Stomach (tissue), 8 donors: ENCODE measurements at regions not wholly inside any gene's neighbourhood (a gene's known extent, or its start where the extent isn't known, plus 50 kb on each side); places are given as distances from the start of the nearest gene placed in this dataset.

ENCODE experiments used
- DNase-seq, 2 donors: peaks; one replicate each; pipeline versions ENCODE4 v3.0.0 to v3.0.0-alpha.2; 2013 to 2019
- H3K27ac ChIP-seq, 5 donors: fragments of 200-600 bp in 4 of 5; sonication (generic) in 4 of 5; one replicate each; pipeline ENCODE4 v1.5.1; 2013 to 2019; ENCODE audit warnings: mild to moderate bottlenecking in 1 of 5, moderate library complexity in 1 of 5
- H3K27me3 ChIP-seq, 3 donors: fragments of 200-600 bp; sonication (generic); one replicate each; pipeline ENCODE4 v1.5.1; 2017 to 2019; ENCODE audit warnings: mixed run types in 1 of 3
- H3K36me3 ChIP-seq, 4 donors: fragments of 200-600 bp; sonication (generic); 1 replicate in 3 of 4; 2 replicates in 1 of 4; pipeline ENCODE4 v1.5.1; 2016 to 2019
- H3K4me1 ChIP-seq, 4 donors: fragments of 200-600 bp; sonication (generic); one replicate each; pipeline ENCODE4 v1.5.1; 2016 to 2019
- H3K4me3 ChIP-seq, 4 donors: fragments of 200-600 bp; sonication (generic) in 3 of 4; one replicate each; pipeline ENCODE4 v1.5.1; 2016 to 2019; ENCODE audit warnings: mild to moderate bottlenecking in 1 of 4
- H3K9me3 ChIP-seq, 4 donors: fragments of 200-600 bp; sonication (generic); one replicate each; pipeline ENCODE4 v1.5.1; 2016 to 2019
- CTCF ChIP-seq, 7 experiments: fragments of 450-650 bp in 4 of 7; fragments of 200-600 bp in 3 of 7; sonication (generic) in 3 of 7; IDR thresholded peaks; one replicate each; pipeline ENCODE4 v1.5.1; 2016 to 2019; ENCODE audit warnings: antibody characterized with exemption in 7 of 7, control low read depth in 2 of 7, mild to moderate bottlenecking in 1 of 7
- EP300 ChIP-seq: sonication (generic); formaldehyde crosslinking; IDR thresholded peaks from one replicate; pipeline ENCODE4 v1.6.1; 2017; ENCODE audit warnings: antibody characterized with exemption
- POLR2A ChIP-seq, 4 donors: fragments of 450-650 bp; IDR thresholded peaks; one replicate each; pipeline ENCODE4 v1.6.1; 2016; ENCODE audit warnings: antibody characterized with exemption in 4 of 4, control low read depth in 2 of 4, mild to moderate bottlenecking in 1 of 4, moderate library complexity in 1 of 4
- POLR2AphosphoS5 ChIP-seq, 3 donors: sonication (generic); formaldehyde crosslinking; IDR thresholded peaks; one replicate each; pipeline ENCODE4 v1.6.1; 2016; ENCODE audit warnings: antibody characterized with exemption in 3 of 3
- WGBS, 5 donors: extraction: QIAGEN DNeasy Blood & Tissue Kit in 3 of 5; methylation state at CpG; one replicate each; pipeline versions ENCODE4 v1.1.5 to v1.1.7; 2013 to 2018; 5-methylcytosine and 5-hydroxymethylcytosine counted together
- intact Hi-C: fragments of 100-400 bp; cut with DNase I; formaldehyde crosslinking; loops from one replicate; pipeline ENCODE4 v1.15.1; 2023; ENCODE audit warnings: low total_unique reads
- donor health status: healthy with polysubstance abuse.
- donor health status: Bipolar disorder and iron deficiency.
- donor health status: healthy.

- Histone ChIP-seq H3K27me3 (no peaks in the 10 kb centered on the region), H3K27ac (no peak overlapping the region), H3K36me3 (no peaks in the 10 kb centered on the region), H3K4me3 (no peak overlapping the region), H3K9me3 (no peaks in the 10 kb centered on the region), H3K4me1 (no peaks in the 10 kb centered on the region)
- DNase-seq: no peak
- WGBS, 5 donors: 63 to 69% (median 65%) methylated on average over 4 of the region's 4 CpGs
- intact Hi-C loops: no loop called here
- TF ChIP-seq POLR2AphosphoS5 (IDR thresholded peaks at IDR 0.05) (no peak), CTCF (IDR thresholded peaks at IDR 0.05) (no peak), EP300 (no peak)
Observed at GRCh38 chr5:155772009-155772662, 554.8 kb upstream of the SGCD start.

GRCh38 chr5:155773680-155774079, 553.3 kb upstream of the SGCD start:
- intact Hi-C loops: no loop called here
- Histone ChIP-seq H3K4me1 (no peaks in the 10 kb centered on the region), H3K36me3 (no peaks in the 10 kb centered on the region), H3K27me3 (no peaks in the 10 kb centered on the region), H3K27ac (no peak overlapping the region), H3K4me3 (no peak overlapping the region), H3K9me3 (no peaks in the 10 kb centered on the region)
- 76 to 88% (median 83%) methylated on average over 2 of the region's 2 CpGs for WGBS, 5 donors
- TF ChIP-seq EP300 (no peak), POLR2AphosphoS5 (IDR thresholded peaks at IDR 0.05) (no peak), CTCF (IDR thresholded peaks at IDR 0.05) (no peak), POLR2A (IDR thresholded peaks at IDR 0.05) (no peak)
- DNase-seq: no peak

- 73 to 82% (median 78%) methylated on average over 3 of the region's 3 CpGs for WGBS, 5 donors
- TF ChIP-seq CTCF (IDR thresholded peaks at IDR 0.05) (no peak), EP300 (no peak), POLR2AphosphoS5 (IDR thresholded peaks at IDR 0.05) (no peak), POLR2A (IDR thresholded peaks at IDR 0.05) (no peak)
- DNase-seq: no peak
- Histone ChIP-seq H3K27ac (no peak overlapping the region), H3K9me3 (peaks cover 0 to 3% (median 0%) of the 10 kb centered on the region in 4 donors), H3K4me3 (no peak overlapping the region), H3K27me3 (no peaks in the 10 kb centered on the region), H3K4me1 (no peaks in the 10 kb centered on the region), H3K36me3 (no peaks in the 10 kb centered on the region)
- intact Hi-C loops: no loop called here
Observed at GRCh38 chr5:155780260-155780659, 546.7 kb upstream of the SGCD start.

- TF ChIP-seq POLR2AphosphoS5 (IDR thresholded peaks at IDR 0.05) (no peak), CTCF (IDR thresholded peaks at IDR 0.05) (no peak), EP300 (no peak), POLR2A (IDR thresholded peaks at IDR 0.05) (no peak)
- 61 to 81% (median 75%) methylated on average over 1 of the region's 1 CpG for WGBS, 5 donors
- no peak overlapping the region for H3K4me3 ChIP-seq
Observed at GRCh38 chr5:155783246-155783645, 543.7 kb upstream of the SGCD start.

More at GRCh38 chr5:155783246-155783645, 543.7 kb upstream of the SGCD start:
- H3K27me3 ChIP-seq: no peaks in the 10 kb centered on the region
- DNase-seq: no peak
- no peak overlapping the region for H3K27ac ChIP-seq
- H3K36me3 ChIP-seq: no peaks in the 10 kb centered on the region
- no peaks in the 10 kb centered on the region for H3K4me1 ChIP-seq
- intact Hi-C loops: no loop called here
- H3K9me3 ChIP-seq: peaks cover 0 to 3% (median 0%) of the 10 kb centered on the region in 4 donors
